ENCODE measurements at regions not wholly inside any gene's neighbourhood (a gene's known extent, or its start where the extent isn't known, plus 50 kb on each side); places are given as distances from the start of the nearest gene placed in this dataset.

- TF ChIP-seq, protein P1, sequence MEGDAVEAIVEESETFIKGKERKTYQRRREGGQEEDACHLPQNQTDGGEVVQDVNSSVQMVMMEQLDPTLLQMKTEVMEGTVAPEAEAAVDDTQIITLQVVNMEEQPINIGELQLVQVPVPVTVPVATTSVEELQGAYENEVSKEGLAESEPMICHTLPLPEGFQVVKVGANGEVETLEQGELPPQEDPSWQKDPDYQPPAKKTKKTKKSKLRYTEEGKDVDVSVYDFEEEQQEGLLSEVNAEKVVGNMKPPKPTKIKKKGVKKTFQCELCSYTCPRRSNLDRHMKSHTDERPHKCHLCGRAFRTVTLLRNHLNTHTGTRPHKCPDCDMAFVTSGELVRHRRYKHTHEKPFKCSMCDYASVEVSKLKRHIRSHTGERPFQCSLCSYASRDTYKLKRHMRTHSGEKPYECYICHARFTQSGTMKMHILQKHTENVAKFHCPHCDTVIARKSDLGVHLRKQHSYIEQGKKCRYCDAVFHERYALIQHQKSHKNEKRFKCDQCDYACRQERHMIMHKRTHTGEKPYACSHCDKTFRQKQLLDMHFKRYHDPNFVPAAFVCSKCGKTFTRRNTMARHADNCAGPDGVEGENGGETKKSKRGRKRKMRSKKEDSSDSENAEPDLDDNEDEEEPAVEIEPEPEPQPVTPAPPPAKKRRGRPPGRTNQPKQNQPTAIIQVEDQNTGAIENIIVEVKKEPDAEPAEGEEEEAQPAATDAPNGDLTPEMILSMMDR (IDR thresholded peaks at IDR 0.05), result no peak
- no peak for TF ChIP-seq POLR2A (IDR thresholded peaks at IDR 0.05)
Observed at GRCh38 chr22:22421392-22421791, 87.2 kb downstream of the ZNF280B start.
